Gastroesophageal sphincter (tissue), 4 donors: ENCODE measurements at regions not wholly inside any gene's neighbourhood (a gene's known extent, or its start where the extent isn't known, plus 50 kb on each side); places are given as distances from the start of the nearest gene placed in this dataset.

Experiments used
- ATAC-seq: fragments of 150-250 bp; one replicate; pipeline ENCODE4 v1.9.1; 2016; ENCODE audit warnings: mild to moderate bottlenecking, moderate library complexity
- H3K27ac ChIP-seq, 4 donors: fragments of 200-600 bp; sonication (generic) in 3 of 4; 1 replicate in 3 of 4; 2 replicates in 1 of 4; pipeline ENCODE4 v1.5.1; 2016 to 2019
- H3K27me3 ChIP-seq: fragments of 200-600 bp; sonication (generic); one replicate; pipeline ENCODE4 v1.5.1; 2019
- H3K36me3 ChIP-seq, 2 donors: fragments of 200-600 bp; sonication (generic); one replicate each; pipeline ENCODE4 v1.5.1; 2019; ENCODE audit warnings: control low read depth in 1 of 2
- H3K4me1 ChIP-seq, 3 donors: fragments of 200-600 bp; sonication (generic); 1 replicate in 2 of 3; 2 replicates in 1 of 3; pipeline ENCODE4 v1.5.1; 2016 to 2019; ENCODE audit warnings: control low read depth in 2 of 3
- H3K4me3 ChIP-seq, 2 donors: fragments of 200-600 bp; sonication (generic); one replicate each; pipeline ENCODE4 v1.5.1; 2019; ENCODE audit warnings: mild to moderate bottlenecking in 1 of 2, moderate library complexity in 1 of 2
- H3K9me3 ChIP-seq, 3 donors: fragments of 200-600 bp; sonication (generic); one replicate each; pipeline ENCODE4 v1.5.1; 2017 to 2019; ENCODE audit warnings: control low read depth in 2 of 3
- CTCF ChIP-seq, 4 experiments: fragments of 200-600 bp in 2 of 4; fragments of 450-650 bp in 2 of 4; sonication (generic) in 1 of 4; IDR thresholded peaks; one replicate each; pipeline ENCODE4 v1.5.1; 2017 to 2019; ENCODE audit warnings: antibody characterized with exemption in 4 of 4, mild to moderate bottlenecking in 2 of 4, moderate library complexity in 2 of 4
- EP300 ChIP-seq: sonication (generic); formaldehyde crosslinking; IDR thresholded peaks from one replicate; pipeline ENCODE4 v1.6.1; 2017; ENCODE audit warnings: antibody characterized with exemption, mild to moderate bottlenecking
- POLR2A ChIP-seq, 2 donors: fragments of 450-650 bp; IDR thresholded peaks; one replicate each; pipeline ENCODE4 v1.6.1; 2017; ENCODE audit warnings: antibody characterized with exemption in 2 of 2, mild to moderate bottlenecking in 2 of 2, moderate library complexity in 1 of 2
- POLR2AphosphoS5 ChIP-seq: sonication (generic); formaldehyde crosslinking; IDR thresholded peaks from one replicate; pipeline ENCODE4 v1.6.1; 2017; ENCODE audit warnings: antibody characterized with exemption
- WGBS, 2 donors: methylation state at CpG; one replicate each; pipeline ENCODE4 v1.1.5; 2018; ENCODE audit warnings: low coverage in 1 of 2; 5-methylcytosine and 5-hydroxymethylcytosine counted together

- Histone ChIP-seq H3K36me3 (no peaks in the 10 kb centered on the region), H3K27me3 (no peaks in the 10 kb centered on the region), H3K27ac (no peak overlapping the region), H3K4me1 (peaks cover 0 to 12% (median 0%) of the 10 kb centered on the region in 3 donors), H3K4me3 (no peak overlapping the region), H3K9me3 (no peaks in the 10 kb centered on the region)
- 7 to 8% methylated on average over 3 to 6 of the region's 6 CpGs for WGBS, 2 donors
- TF ChIP-seq POLR2AphosphoS5 (no peak), POLR2A (IDR thresholded peaks at IDR 0.05) (no peak), EP300 (no peak), CTCF (IDR thresholded peaks at IDR 0.05) (no peak)
- ATAC-seq, result no peak
Measured at GRCh38 chr20:12824328-12825225, 184.2 kb upstream of the SPTLC3 start.

- no peak for TF ChIP-seq EP300
- TF ChIP-seq POLR2A (IDR thresholded peaks at IDR 0.05), result no peak
- no peak for TF ChIP-seq CTCF (IDR thresholded peaks at IDR 0.05)
- Histone ChIP-seq H3K36me3 (no peaks in the 10 kb centered on the region), H3K27ac (no peak overlapping the region), H3K4me3 (no peak overlapping the region), H3K9me3 (no peaks in the 10 kb centered on the region), H3K27me3 (no peaks in the 10 kb centered on the region), H3K4me1 (peaks cover 0 to 12% (median 0%) of the 10 kb centered on the region in 3 donors)
- ATAC-seq, result no peak
- 44 to 62% methylated on average over 3 to 6 of the region's 6 CpGs for WGBS, 2 donors
Measured at GRCh38 chr20:12825226-12825595, 183.6 kb upstream of the SPTLC3 start.

GRCh38 chr20:12827816-12828385, 180.9 kb upstream of the SPTLC3 start:
- ATAC-seq, result no peak
- H3K4me3 ChIP-seq, result no peak overlapping the region
- no peak overlapping the region for H3K27ac ChIP-seq
- H3K9me3 ChIP-seq, result peaks cover 0 to 4% (median 0%) of the 10 kb centered on the region in 3 donors
- no peaks in the 10 kb centered on the region for H3K36me3 ChIP-seq
- H3K27me3 ChIP-seq, result no peaks in the 10 kb centered on the region
- H3K4me1 ChIP-seq, result peaks cover 0 to 12% (median 0%) of the 10 kb centered on the region in 3 donors
- TF ChIP-seq POLR2AphosphoS5, result no peak
- no peak for TF ChIP-seq CTCF (IDR thresholded peaks at IDR 0.05)
- TF ChIP-seq POLR2A (IDR thresholded peaks at IDR 0.05), result no peak
- no peak for TF ChIP-seq EP300
- 25 to 55% methylated on average over 2 of the region's 2 CpGs for WGBS, 2 donors

GRCh38 chr20:12829170-12829569, 179.6 kb upstream of the SPTLC3 start:
- ATAC-seq, result no peak
- WGBS, 2 donors, result 23 to 58% methylated on average over 5 of the region's 5 CpGs
- H3K9me3 ChIP-seq, result peaks cover 0 to 4% (median 0%) of the 10 kb centered on the region in 3 donors
- H3K27me3 ChIP-seq, result no peaks in the 10 kb centered on the region
- TF ChIP-seq POLR2A (IDR thresholded peaks at IDR 0.05) (no peak), CTCF (IDR thresholded peaks at IDR 0.05) (no peak), POLR2AphosphoS5 (no peak), EP300 (no peak)
- H3K4me1 ChIP-seq, result peaks cover 0 to 7% (median 0%) of the 10 kb centered on the region in 3 donors
- H3K4me3 ChIP-seq, result no peak overlapping the region
- H3K36me3 ChIP-seq, result no peaks in the 10 kb centered on the region
- H3K27ac ChIP-seq, result no peak overlapping the region

GRCh38 chr20:12833861-12834260, 174.9 kb upstream of the SPTLC3 start:
- ATAC-seq, result no peak
- H3K4me1 ChIP-seq, result no peaks in the 10 kb centered on the region
- H3K27me3 ChIP-seq, result no peaks in the 10 kb centered on the region
- peaks cover 0 to 4% (median 0%) of the 10 kb centered on the region in 3 donors for H3K9me3 ChIP-seq
- no peak overlapping the region for H3K27ac ChIP-seq
- TF ChIP-seq EP300, result no peak
- no peak for TF ChIP-seq CTCF (IDR thresholded peaks at IDR 0.05)
- TF ChIP-seq POLR2A (IDR thresholded peaks at IDR 0.05), result no peak
- no peak for TF ChIP-seq POLR2AphosphoS5
- H3K4me3 ChIP-seq, result no peak overlapping the region
- 56 to 63% methylated on average over 1 of the region's 1 CpG for WGBS, 2 donors
- H3K36me3 ChIP-seq, result no peaks in the 10 kb centered on the region
